ENCODE measurements at regions not wholly inside any gene's neighbourhood (a gene's known extent, or its start where the extent isn't known, plus 50 kb on each side); places are given as distances from the start of the nearest gene placed in this dataset.

DNA sequence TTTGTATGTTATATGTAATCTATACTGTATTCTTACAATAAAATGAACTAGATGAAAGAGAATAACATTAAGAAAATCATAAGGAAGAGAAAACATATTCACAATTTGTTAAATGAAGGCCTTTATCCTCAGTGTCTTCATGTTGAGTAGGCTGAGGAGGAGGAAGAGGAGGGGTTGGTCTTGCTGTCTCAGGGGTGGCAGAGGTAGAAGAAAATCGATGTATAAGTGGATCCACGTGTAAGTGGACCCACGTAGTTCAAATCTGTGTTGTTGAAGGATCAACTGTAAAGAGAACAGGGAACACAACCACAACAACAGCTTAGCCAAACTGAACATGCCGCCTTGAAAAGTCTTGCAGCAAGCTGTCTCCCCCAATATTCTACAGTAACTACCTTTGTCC lies 161.6 kb upstream of the NRP1 start:
- Histone ChIP-seq H4K91ac (ENCODE audit: low read length) (no peak overlapping the region), H2AK5ac (ENCODE audit: low read length, severe bottlenecking) (no peak overlapping the region), H3K9me3 (ENCODE audit: control insufficient read depth, low read length) (no peaks in the 10 kb centered on the region), H3K18ac (ENCODE audit: low read depth in 1 of 2, low read length in 2 of 2) (no peak overlapping the region), H3K27ac (ENCODE audit: low read length, poor library complexity, severe bottlenecking) (no peak overlapping the region), H3K23ac (ENCODE audit: low read length in 2 of 2) (no peak overlapping the region), H2BK5ac (ENCODE audit: low read depth, low read length, poor library complexity, severe bottlenecking) (no peak overlapping the region), H2BK15ac (ENCODE audit: low read depth, poor library complexity, severe bottlenecking) (no peak overlapping the region), H3K4me3 (ENCODE audit: insufficient read depth in 1 of 2, low read depth in 1 of 2, low read length in 2 of 2) (no peak overlapping the region), H2BK12ac (ENCODE audit: low read length in 2 of 2) (no peak overlapping the region), H3K4me1 (ENCODE audit: control insufficient read depth, insufficient read depth, low read depth, low read length) (no peaks in the 10 kb centered on the region), H3K4ac (ENCODE audit: low read depth in 1 of 2, low read length in 2 of 2) (no peak overlapping the region), H2BK120ac (ENCODE audit: low read depth, low read length) (no peak overlapping the region), H3K36me3 (ENCODE audit: control insufficient read depth in 1 of 2, insufficient read depth in 2 of 2, low read depth in 1 of 2, low read length in 2 of 2) (no peaks in the 10 kb centered on the region), H3K79me1 (replicated peaks; ENCODE audit: low read length, poor library complexity, severe bottlenecking) (no peaks in the 10 kb centered on the region), H2AFZ (ENCODE audit: low read depth, low read length) (no peak overlapping the region), H4K8ac (ENCODE audit: low read length) (no peak overlapping the region), H3K9ac (ENCODE audit: low read length) (no peak overlapping the region), H3K27me3 (ENCODE audit: control insufficient read depth in 1 of 2, insufficient read depth in 1 of 2, low read length in 2 of 2) (no peaks in the 10 kb centered on the region), H3K4me2 (ENCODE audit: low read length, poor library complexity, severe bottlenecking) (no peak overlapping the region), H3K14ac (ENCODE audit: low read length in 2 of 2) (no peak overlapping the region)
- no peak for DNase-seq
- WGBS: 74% methylated on average over 3 of the region's 4 CpGs

DNA sequence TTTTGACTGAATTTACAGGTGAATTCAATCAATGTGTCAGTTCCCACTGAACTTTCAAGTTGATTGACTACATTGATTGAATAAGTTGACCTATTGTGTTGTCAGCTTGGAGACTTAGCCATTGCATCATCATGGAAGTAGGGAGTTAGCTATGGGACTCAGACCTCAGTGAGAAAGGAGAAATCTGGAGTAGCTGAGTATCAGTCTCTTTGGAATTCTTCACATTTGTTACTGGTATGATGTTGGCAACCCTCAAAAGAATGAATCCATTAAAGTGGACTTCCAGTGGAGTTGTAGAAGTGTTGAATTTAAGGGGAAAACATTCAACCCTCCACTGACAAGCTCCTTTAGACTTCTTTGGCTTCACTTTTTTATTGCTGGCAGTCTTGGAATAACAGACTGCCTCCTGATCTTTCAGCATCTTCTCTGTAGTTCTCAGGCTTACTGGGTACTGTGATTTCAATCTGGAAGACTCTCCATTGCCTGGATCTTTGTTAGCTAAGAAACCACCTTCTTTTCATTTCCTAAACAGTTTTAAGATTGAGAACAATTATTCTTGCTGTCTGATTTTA lies 160.3 kb upstream of the NRP1 start:
- H2AK5ac ChIP-seq (ENCODE audit: low read length, severe bottlenecking): no peak overlapping the region
- no peaks in the 10 kb centered on the region for H3K4me1 ChIP-seq (ENCODE audit: control insufficient read depth, insufficient read depth, low read depth, low read length)
- no peak overlapping the region for H3K4me2 ChIP-seq (ENCODE audit: low read length, poor library complexity, severe bottlenecking)
- no peak for DNase-seq
- H3K9ac ChIP-seq (ENCODE audit: low read length): no peak overlapping the region
- no peak overlapping the region for H3K23ac ChIP-seq (ENCODE audit: low read length in 2 of 2)
- no peak overlapping the region for H4K8ac ChIP-seq (ENCODE audit: low read length)
- no peak overlapping the region for H2BK120ac ChIP-seq (ENCODE audit: low read depth, low read length)
- no peak overlapping the region for H3K18ac ChIP-seq (ENCODE audit: low read depth in 1 of 2, low read length in 2 of 2)
- no peaks in the 10 kb centered on the region for H3K36me3 ChIP-seq (ENCODE audit: control insufficient read depth in 1 of 2, insufficient read depth in 2 of 2, low read depth in 1 of 2, low read length in 2 of 2)
- no peak overlapping the region for H2BK15ac ChIP-seq (ENCODE audit: low read depth, poor library complexity, severe bottlenecking)
- H2BK5ac ChIP-seq (ENCODE audit: low read depth, low read length, poor library complexity, severe bottlenecking): no peak overlapping the region
- H3K4ac ChIP-seq (ENCODE audit: low read depth in 1 of 2, low read length in 2 of 2): no peak overlapping the region
- no peak overlapping the region for H2BK12ac ChIP-seq (ENCODE audit: low read length in 2 of 2)
- no peak overlapping the region for H3K27ac ChIP-seq (ENCODE audit: low read length, poor library complexity, severe bottlenecking)
- no peak overlapping the region for H2AFZ ChIP-seq (ENCODE audit: low read depth, low read length)
- H3K14ac ChIP-seq (ENCODE audit: low read length in 2 of 2): no peak overlapping the region
- H3K4me3 ChIP-seq (ENCODE audit: insufficient read depth in 1 of 2, low read depth in 1 of 2, low read length in 2 of 2): no peak overlapping the region
- no peaks in the 10 kb centered on the region for H3K9me3 ChIP-seq (ENCODE audit: control insufficient read depth, low read length)
- no peaks in the 10 kb centered on the region for H3K27me3 ChIP-seq (ENCODE audit: control insufficient read depth in 1 of 2, insufficient read depth in 1 of 2, low read length in 2 of 2)
- H3K79me1 ChIP-seq (replicated peaks; ENCODE audit: low read length, poor library complexity, severe bottlenecking): no peaks in the 10 kb centered on the region
- H4K91ac ChIP-seq (ENCODE audit: low read length): no peak overlapping the region

- no peak overlapping the region for H2AFZ ChIP-seq (ENCODE audit: low read depth, low read length)
- H3K27me3 ChIP-seq (ENCODE audit: control insufficient read depth in 1 of 2, insufficient read depth in 1 of 2, low read length in 2 of 2): no peaks in the 10 kb centered on the region
- no peaks in the 10 kb centered on the region for H3K36me3 ChIP-seq (ENCODE audit: control insufficient read depth in 1 of 2, insufficient read depth in 2 of 2, low read depth in 1 of 2, low read length in 2 of 2)
- no peak overlapping the region for H3K4me2 ChIP-seq (ENCODE audit: low read length, poor library complexity, severe bottlenecking)
- no peak overlapping the region for H2BK15ac ChIP-seq (ENCODE audit: low read depth, poor library complexity, severe bottlenecking)
- no peak overlapping the region for H3K9ac ChIP-seq (ENCODE audit: low read length)
- no peak overlapping the region for H3K18ac ChIP-seq (ENCODE audit: low read depth in 1 of 2, low read length in 2 of 2)
- H2BK5ac ChIP-seq (ENCODE audit: low read depth, low read length, poor library complexity, severe bottlenecking): no peak overlapping the region
- H3K23ac ChIP-seq (ENCODE audit: low read length in 2 of 2): no peak overlapping the region
- no peak overlapping the region for H3K14ac ChIP-seq (ENCODE audit: low read length in 2 of 2)
- no peak for DNase-seq
- 63% methylated on average over 1 of the region's 2 CpGs for WGBS
- H2AK5ac ChIP-seq (ENCODE audit: low read length, severe bottlenecking): no peak overlapping the region
- H3K79me1 ChIP-seq (replicated peaks; ENCODE audit: low read length, poor library complexity, severe bottlenecking): no peaks in the 10 kb centered on the region
- H3K4ac ChIP-seq (ENCODE audit: low read depth in 1 of 2, low read length in 2 of 2): no peak overlapping the region
- no peak overlapping the region for H4K8ac ChIP-seq (ENCODE audit: low read length)
- H3K4me1 ChIP-seq (ENCODE audit: control insufficient read depth, insufficient read depth, low read depth, low read length): no peaks in the 10 kb centered on the region
- no peaks in the 10 kb centered on the region for H3K9me3 ChIP-seq (ENCODE audit: control insufficient read depth, low read length)
- no peak overlapping the region for H2BK12ac ChIP-seq (ENCODE audit: low read length in 2 of 2)
- no peak overlapping the region for H4K91ac ChIP-seq (ENCODE audit: low read length)
- H2BK120ac ChIP-seq (ENCODE audit: low read depth, low read length): no peak overlapping the region
- no peak overlapping the region for H3K4me3 ChIP-seq (ENCODE audit: insufficient read depth in 1 of 2, low read depth in 1 of 2, low read length in 2 of 2)
- no peak overlapping the region for H3K27ac ChIP-seq (ENCODE audit: low read length, poor library complexity, severe bottlenecking)
These were observed 159.5 kb upstream of the NRP1 start for GRCh38 chr10:33493978-33494377.

DNA sequence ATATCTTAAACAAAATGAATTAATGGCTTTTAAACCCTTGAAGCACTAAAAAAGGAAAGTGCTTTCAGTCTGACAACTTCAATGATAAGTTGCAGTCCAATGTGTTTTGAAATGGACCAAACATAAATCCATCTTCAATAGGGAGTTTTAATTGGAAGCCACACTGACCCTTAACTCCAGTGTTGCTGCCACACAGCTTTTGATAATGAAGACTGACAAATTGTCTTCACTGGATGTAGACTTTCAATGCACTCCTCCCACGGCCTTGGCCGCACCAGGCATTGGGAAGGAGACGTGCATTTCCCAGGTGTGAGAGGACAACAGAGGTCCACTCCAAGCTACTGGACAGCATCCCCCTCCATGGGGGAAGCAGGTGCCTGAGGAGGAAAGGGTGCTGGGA lies 159.0 kb upstream of the NRP1 start:
- no peak overlapping the region for H2BK5ac ChIP-seq (ENCODE audit: low read depth, low read length, poor library complexity, severe bottlenecking)
- H3K4me1 ChIP-seq (ENCODE audit: control insufficient read depth, insufficient read depth, low read depth, low read length): no peaks in the 10 kb centered on the region
- no peak overlapping the region for H3K4me3 ChIP-seq (ENCODE audit: insufficient read depth in 1 of 2, low read depth in 1 of 2, low read length in 2 of 2)
- H2BK120ac ChIP-seq (ENCODE audit: low read depth, low read length): no peak overlapping the region
- no peak overlapping the region for H3K9ac ChIP-seq (ENCODE audit: low read length)
- no peak overlapping the region for H3K4me2 ChIP-seq (ENCODE audit: low read length, poor library complexity, severe bottlenecking)
- DNase-seq: no peak
- no peaks in the 10 kb centered on the region for H3K79me1 ChIP-seq (replicated peaks; ENCODE audit: low read length, poor library complexity, severe bottlenecking)
- H3K23ac ChIP-seq (ENCODE audit: low read length in 2 of 2): no peak overlapping the region
- H2AK5ac ChIP-seq (ENCODE audit: low read length, severe bottlenecking): no peak overlapping the region
- WGBS: 70% methylated on average over 3 of the region's 3 CpGs
- H4K8ac ChIP-seq (ENCODE audit: low read length): no peak overlapping the region
- peak overlapping the region in 1 of 2 experiments; percentile 68 for H3K14ac ChIP-seq (ENCODE audit: low read length in 2 of 2)
- H3K4ac ChIP-seq (ENCODE audit: low read depth in 1 of 2, low read length in 2 of 2): peak overlapping the region in 1 of 2 experiments; percentile 57
- H4K91ac ChIP-seq (ENCODE audit: low read length): no peak overlapping the region
- H3K27ac ChIP-seq (ENCODE audit: low read length, poor library complexity, severe bottlenecking): no peak overlapping the region
- no peak overlapping the region for H2AFZ ChIP-seq (ENCODE audit: low read depth, low read length)
- no peaks in the 10 kb centered on the region for H3K36me3 ChIP-seq (ENCODE audit: control insufficient read depth in 1 of 2, insufficient read depth in 2 of 2, low read depth in 1 of 2, low read length in 2 of 2)
- no peak overlapping the region for H2BK15ac ChIP-seq (ENCODE audit: low read depth, poor library complexity, severe bottlenecking)
- H2BK12ac ChIP-seq (ENCODE audit: low read length in 2 of 2): peak overlapping the region in 1 of 2 experiments; percentile 82
- no peaks in the 10 kb centered on the region for H3K27me3 ChIP-seq (ENCODE audit: control insufficient read depth in 1 of 2, insufficient read depth in 1 of 2, low read length in 2 of 2)
- peak overlapping the region in 1 of 2 experiments; percentile 66 for H3K18ac ChIP-seq (ENCODE audit: low read depth in 1 of 2, low read length in 2 of 2)
- no peaks in the 10 kb centered on the region for H3K9me3 ChIP-seq (ENCODE audit: control insufficient read depth, low read length)

Measured in mesenchymal stem cell (in vitro differentiated cells and primary cell).